Ovary (tissue), 7 donors: ENCODE measurements at regions not wholly inside any gene's neighbourhood (a gene's known extent, or its start where the extent isn't known, plus 50 kb on each side); places are given as distances from the start of the nearest gene placed in this dataset.

Source experiments
- DNase-seq, 5 donors: peaks; one replicate each; pipeline ENCODE4 v3.0.0-alpha.2; 2019 to 2020
- H3K27ac ChIP-seq, 2 donors: fragments of 200-600 bp; one replicate each; pipeline versions ENCODE4 v1.5.1 to v1.8.0; 2019 to 2022
- H3K27me3 ChIP-seq: fragments of 200-600 bp; one replicate; pipeline ENCODE4 v1.8.0; 2022
- H3K36me3 ChIP-seq: fragments of 200-600 bp; sonication (generic); one replicate; pipeline ENCODE4 v1.5.1; 2019
- H3K4me1 ChIP-seq: one replicate; pipeline ENCODE4 v1.8.1; 2013; ENCODE audit warnings: mild to moderate bottlenecking, moderate library complexity; ENCODE audit not compliant: insufficient read depth
- H3K4me3 ChIP-seq: fragments of 200-600 bp; sonication (generic); one replicate; pipeline ENCODE4 v1.5.1; 2017
- H3K9me3 ChIP-seq, 2 donors: fragments of 200-600 bp in 1 of 2; sonication (generic) in 1 of 2; one replicate each; pipeline versions ENCODE4 v1.5.1 to v1.8.1; 2013 to 2019; ENCODE audit warnings: mild to moderate bottlenecking in 1 of 2, moderate library complexity in 1 of 2
- EP300 ChIP-seq: sonication (generic); formaldehyde crosslinking; IDR thresholded peaks from one replicate; pipeline ENCODE4 v1.6.1; 2017; ENCODE audit warnings: antibody characterized with exemption
- POLR2A ChIP-seq: fragments of 450-650 bp; IDR thresholded peaks from one replicate; pipeline ENCODE4 v1.6.1; 2017; ENCODE audit warnings: antibody characterized with exemption, mild to moderate bottlenecking, moderate library complexity
- WGBS, 3 donors: extraction: QIAGEN DNeasy Blood & Tissue Kit in 1 of 3; methylation state at CpG; one replicate each; pipeline versions ENCODE4 v1.1.5 to v1.1.7; 2013 to 2017; 5-methylcytosine and 5-hydroxymethylcytosine counted together
- intact Hi-C, 4 donors: fragments of 100-400 bp; cut with DNase I; formaldehyde crosslinking; loops; one replicate each; pipeline versions ENCODE4 v1.11.0 to v1.15.1; 2022 to 2023
- TF ChIP-seq, protein P1 (sequence below), 3 donors: fragments of 450-650 bp in 2 of 3; fragments of 200-600 bp in 1 of 3; IDR thresholded peaks; one replicate each; pipeline versions ENCODE4 v1.5.1 to v1.8.0; 2016 to 2022; ENCODE audit warnings: antibody characterized with exemption in 3 of 3, mild to moderate bottlenecking in 1 of 3
- donor health status: DM: no; HTN: no; CAD: no; lungs with moderate emphysema.
- donor health status: DM: no; HTN: no; CAD: no.
- donor health status: Bipolar disorder and iron deficiency.
- donor health status: DM: no; HTN: no; CAD: no.
- donor health status: DM: yes; HTN: yes; CAD: no.

DNA sequence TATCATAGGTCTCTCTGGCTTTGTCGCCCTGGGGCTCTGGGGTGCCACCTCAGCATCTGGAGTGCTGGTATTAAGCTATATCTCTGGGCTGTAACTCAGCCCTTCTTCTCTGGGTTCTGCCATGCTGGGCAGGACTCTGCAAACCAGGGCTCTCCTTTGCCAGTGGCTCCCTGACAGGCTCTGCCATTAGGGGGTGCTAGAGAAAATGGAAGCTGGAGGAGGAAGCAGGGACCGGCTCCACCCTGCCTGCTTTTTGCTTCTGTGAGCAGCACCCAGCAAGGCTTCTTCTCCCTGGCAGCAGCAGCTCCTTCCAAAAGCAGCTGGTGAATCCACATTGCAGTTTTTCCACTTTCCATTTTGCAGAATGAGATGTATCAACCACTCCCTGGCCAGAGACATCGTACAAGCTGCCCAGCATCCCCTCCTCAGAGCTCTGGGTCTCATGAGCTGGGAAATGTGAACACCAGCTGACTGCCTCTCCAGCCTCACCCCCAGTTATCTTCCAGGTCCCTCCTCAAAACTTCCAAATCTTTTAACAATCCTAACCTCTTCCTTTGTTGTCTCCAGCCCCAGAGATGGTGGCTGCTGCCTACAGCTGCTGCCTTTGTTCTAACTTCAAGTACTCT lies 165.0 kb downstream of the ABHD5 start:
- Histone ChIP-seq H3K9me3 (no peaks in the 10 kb centered on the region), H3K36me3 (no peaks in the 10 kb centered on the region), H3K27ac (no peak overlapping the region), H3K4me1 (no peaks in the 10 kb centered on the region), H3K27me3 (no peaks in the 10 kb centered on the region), H3K4me3 (no peak overlapping the region)
- DNase-seq: peak; percentile 28 to 47 (median 46)
- intact Hi-C loops: loop anchor here in 1 of 4 donors (10.0 kb wide), 1 partner anchor 339 kb away; no protein-coding TSS in a partner anchor
- TF ChIP-seq EP300: no peak
- TF ChIP-seq, protein P1, sequence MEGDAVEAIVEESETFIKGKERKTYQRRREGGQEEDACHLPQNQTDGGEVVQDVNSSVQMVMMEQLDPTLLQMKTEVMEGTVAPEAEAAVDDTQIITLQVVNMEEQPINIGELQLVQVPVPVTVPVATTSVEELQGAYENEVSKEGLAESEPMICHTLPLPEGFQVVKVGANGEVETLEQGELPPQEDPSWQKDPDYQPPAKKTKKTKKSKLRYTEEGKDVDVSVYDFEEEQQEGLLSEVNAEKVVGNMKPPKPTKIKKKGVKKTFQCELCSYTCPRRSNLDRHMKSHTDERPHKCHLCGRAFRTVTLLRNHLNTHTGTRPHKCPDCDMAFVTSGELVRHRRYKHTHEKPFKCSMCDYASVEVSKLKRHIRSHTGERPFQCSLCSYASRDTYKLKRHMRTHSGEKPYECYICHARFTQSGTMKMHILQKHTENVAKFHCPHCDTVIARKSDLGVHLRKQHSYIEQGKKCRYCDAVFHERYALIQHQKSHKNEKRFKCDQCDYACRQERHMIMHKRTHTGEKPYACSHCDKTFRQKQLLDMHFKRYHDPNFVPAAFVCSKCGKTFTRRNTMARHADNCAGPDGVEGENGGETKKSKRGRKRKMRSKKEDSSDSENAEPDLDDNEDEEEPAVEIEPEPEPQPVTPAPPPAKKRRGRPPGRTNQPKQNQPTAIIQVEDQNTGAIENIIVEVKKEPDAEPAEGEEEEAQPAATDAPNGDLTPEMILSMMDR (IDR thresholded peaks at IDR 0.05): peak in 2 of 3 donors; percentile 18 to 34
- WGBS, 3 donors: 18 to 35% (median 32%) methylated on average over 3 of the region's 3 CpGs

DNA sequence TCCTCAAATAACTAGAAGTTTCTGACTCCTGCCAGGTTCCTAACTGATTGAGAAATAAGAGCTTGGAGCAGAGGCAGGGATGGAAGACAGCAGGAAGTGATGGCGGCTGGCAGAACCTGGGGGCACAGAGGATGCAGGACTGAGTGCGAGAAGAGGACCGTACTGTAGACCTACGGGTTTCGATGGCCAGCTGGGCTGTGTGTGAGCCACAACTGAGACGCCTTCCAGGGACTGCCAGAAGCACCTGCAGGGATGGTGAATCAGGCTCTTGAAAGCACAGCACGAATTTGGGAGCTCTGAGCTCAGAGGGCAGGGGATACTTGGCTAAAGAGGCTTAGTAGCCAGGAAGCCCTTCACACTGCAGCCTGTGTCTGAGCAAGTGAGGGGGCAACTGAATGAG lies 165.6 kb downstream of the ABHD5 start:
- H3K36me3 ChIP-seq: no peaks in the 10 kb centered on the region
- no peak overlapping the region for H3K4me3 ChIP-seq
- H3K27me3 ChIP-seq: no peaks in the 10 kb centered on the region
- 78 to 87% (median 79%) methylated on average over 7 of the region's 7 CpGs for WGBS, 3 donors
- TF ChIP-seq POLR2A (no peak), EP300 (no peak)
- TF ChIP-seq, protein P1 (IDR thresholded peaks at IDR 0.05): no peak
- H3K4me1 ChIP-seq: no peaks in the 10 kb centered on the region
- no peak overlapping the region for H3K27ac ChIP-seq
- no peaks in the 10 kb centered on the region for H3K9me3 ChIP-seq
- intact Hi-C loops: loop anchor here in 1 of 4 donors (10.0 kb wide), 1 partner anchor 338 kb away; no protein-coding TSS in a partner anchor
- no peak for DNase-seq

DNA sequence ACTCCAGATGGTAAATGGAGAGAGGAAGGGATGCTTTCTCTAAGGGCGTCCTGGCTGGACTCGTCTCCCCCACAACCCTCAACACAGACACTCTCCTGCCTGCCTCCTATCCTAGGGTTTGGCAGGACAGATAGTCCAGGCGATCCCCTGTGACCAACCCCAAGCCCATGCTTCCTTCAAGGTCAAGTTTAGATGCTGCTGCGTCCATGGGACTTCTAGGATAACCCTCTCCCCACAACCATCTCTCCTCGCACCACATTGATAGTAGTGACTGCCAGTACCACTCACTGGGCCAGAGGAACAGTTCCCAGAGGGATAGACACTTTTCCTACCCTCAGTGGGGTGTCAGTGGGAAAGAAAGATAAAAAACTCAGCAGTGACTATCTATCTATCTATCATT lies 166.0 kb downstream of the ABHD5 start:
- no peaks in the 10 kb centered on the region for H3K36me3 ChIP-seq
- H3K27me3 ChIP-seq: no peaks in the 10 kb centered on the region
- intact Hi-C loops: loop anchor here in 1 of 4 donors (10.0 kb wide), 1 partner anchor 338 kb away; no protein-coding TSS in a partner anchor

DNA sequence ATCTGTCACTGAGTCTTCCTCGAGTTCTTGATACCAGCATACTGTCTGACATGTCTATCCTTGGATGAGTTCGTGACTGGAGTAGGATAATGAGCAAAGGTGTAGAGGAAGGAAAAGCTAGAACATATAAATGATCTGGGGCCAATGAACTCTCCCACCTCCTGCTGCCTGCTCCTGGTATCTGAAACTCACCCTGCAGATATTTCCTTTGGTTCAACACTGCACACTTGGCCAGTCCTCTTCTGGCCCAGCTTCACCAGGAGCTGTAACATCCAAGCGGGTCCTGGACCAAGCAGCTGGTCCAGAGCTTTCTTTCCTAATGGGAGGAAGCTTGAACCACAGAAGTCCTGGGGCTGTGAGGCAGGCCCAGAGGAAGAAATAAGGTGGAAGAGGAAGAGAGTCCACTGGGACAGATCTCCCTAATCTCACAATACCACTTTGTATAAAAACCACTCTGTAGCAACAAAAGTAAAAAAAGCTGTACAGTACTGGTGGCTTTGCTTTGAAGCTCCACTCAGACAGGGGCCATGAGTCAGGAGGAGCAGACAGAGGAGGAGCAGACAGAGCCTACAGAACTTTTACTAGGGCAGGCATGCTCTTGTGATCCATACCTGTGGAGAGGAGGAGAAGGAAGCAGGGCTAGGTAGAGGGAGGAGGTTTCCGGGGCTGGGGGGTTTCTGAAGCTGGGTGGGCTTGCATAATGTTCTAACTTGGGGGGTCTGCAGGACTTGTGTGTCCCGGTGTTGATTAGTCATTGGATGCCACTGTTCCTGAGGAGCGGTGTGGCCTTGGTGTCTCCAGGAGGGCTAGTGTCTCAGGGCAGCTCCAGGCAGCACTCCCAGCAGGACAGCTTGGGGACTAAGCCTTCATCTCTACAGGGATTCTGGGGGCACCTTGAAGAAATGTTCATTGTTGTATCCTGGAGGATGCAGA lies 166.9 kb downstream of the ABHD5 start:
- TF ChIP-seq EP300: no peak
- TF ChIP-seq, protein P1 (IDR thresholded peaks at IDR 0.05): no peak
- TF ChIP-seq POLR2A: no peak
- no peak overlapping the region for H3K27ac ChIP-seq
- no peaks in the 10 kb centered on the region for H3K27me3 ChIP-seq
- DNase-seq: no peak
- 72 to 79% (median 78%) methylated on average over 6 of the region's 6 CpGs for WGBS, 3 donors
- no peaks in the 10 kb centered on the region for H3K4me1 ChIP-seq
- no peaks in the 10 kb centered on the region for H3K36me3 ChIP-seq
- H3K4me3 ChIP-seq: no peak overlapping the region
- H3K9me3 ChIP-seq: no peaks in the 10 kb centered on the region
- intact Hi-C loops: loop anchor here in 1 of 4 donors (10.0 kb wide), 1 partner anchor 337 kb away; no protein-coding TSS in a partner anchor

More for the DNA sequence above, 166.0 kb downstream of the ABHD5 start:
- WGBS, 3 donors: 65 to 78% (median 76%) methylated on average over 5 of the region's 5 CpGs
- Histone ChIP-seq H3K27ac (no peak overlapping the region), H3K9me3 (no peaks in the 10 kb centered on the region), H3K4me3 (no peak overlapping the region), H3K4me1 (no peaks in the 10 kb centered on the region)
- TF ChIP-seq POLR2A (no peak), EP300 (no peak)
- TF ChIP-seq, protein P1 (IDR thresholded peaks at IDR 0.05): no peak
- no peak for DNase-seq
